GM23338 (cell line): ENCODE measurements at regions not wholly inside any gene's neighbourhood (a gene's known extent, or its start where the extent isn't known, plus 50 kb on each side); places are given as distances from the start of the nearest gene placed in this dataset.

Experiments used
- ATAC-seq: fragments of 200-7000 bp; cut with Tn5 transposase; 3 replicates; pipeline ENCODE4 v1.9.1; 2020
- DNase-seq: peaks from one replicate; pipeline ENCODE4 v3.0.0-alpha.2; 2015; ENCODE audit warnings: low spot score
- H2AFZ ChIP-seq: fragments of 200-600 bp; sonication (generic); 2 replicates; pipeline ENCODE4 v1.8.0; 2016; ENCODE audit warnings: antibody characterized with exemption, mild to moderate bottlenecking, moderate library complexity
- H3F3A ChIP-seq: fragments of 200-600 bp; sonication (generic); replicated peaks from 2 replicates; pipeline ENCODE4 v1.8.0; 2017; ENCODE audit warnings: antibody characterized with exemption, mixed run types, low read depth
- H3K27ac ChIP-seq: fragments of 200-600 bp; sonication (generic); 2 replicates; pipeline ENCODE4 v1.6.1; 2016; ENCODE audit warnings: low read depth
- H3K27me3 ChIP-seq: fragments of 200-600 bp; sonication (generic); 2 replicates; pipeline ENCODE4 v1.8.0; 2016; ENCODE audit warnings: mild to moderate bottlenecking, mixed run types, moderate library complexity; ENCODE audit not compliant: insufficient read depth
- H3K36me3 ChIP-seq: fragments of 200-600 bp; sonication (generic); 2 replicates; pipeline ENCODE4 v1.8.0; 2016; ENCODE audit warnings: mild to moderate bottlenecking; ENCODE audit not compliant: insufficient read depth
- H3K4me1 ChIP-seq: fragments of 200-600 bp; sonication (generic); 2 replicates; pipeline ENCODE4 v1.8.0; 2016; ENCODE audit warnings: mild to moderate bottlenecking, moderate library complexity; ENCODE audit not compliant: insufficient read depth
- H3K4me2 ChIP-seq: fragments of 200-600 bp; sonication (generic); 2 replicates; pipeline ENCODE4 v1.7.1; 2017; ENCODE audit warnings: mixed run types
- H3K4me3 ChIP-seq: fragments of 200-600 bp; sonication (generic); 2 replicates; pipeline ENCODE4 v1.6.1; 2016; ENCODE audit warnings: mixed run types
- H3K79me2 ChIP-seq: fragments of 200-600 bp; sonication (generic); replicated peaks from 2 replicates; pipeline ENCODE4 v1.8.0; 2017; ENCODE audit warnings: mild to moderate bottlenecking; ENCODE audit not compliant: insufficient read depth
- H3K9me2 ChIP-seq: fragments of 200-600 bp; sonication (generic); 2 replicates; pipeline ENCODE4 v1.8.0; 2017; ENCODE audit not compliant: insufficient read depth
- H4K20me1 ChIP-seq: fragments of 200-600 bp; sonication (generic); replicated peaks from 2 replicates; pipeline ENCODE4 v1.8.0; 2017; ENCODE audit warnings: mild to moderate bottlenecking; ENCODE audit not compliant: insufficient read depth
- H3K27ac Mint-ChIP-seq: 2 replicates; pipeline ENCODE4 v1.8.0; 2020; ENCODE audit warnings: inconsistent platforms, mild to moderate bottlenecking, moderate library complexity, mixed read lengths
- H3K27me3 Mint-ChIP-seq: 3 replicates; pipeline ENCODE4 v1.8.0; 2022; ENCODE audit warnings: low read depth, mild to moderate bottlenecking, moderate library complexity, mixed read lengths, inconsistent platforms; ENCODE audit not compliant: insufficient read depth, poor library complexity
- H3K36me3 Mint-ChIP-seq: 3 replicates; pipeline ENCODE4 v1.8.0; 2021; ENCODE audit warnings: low read depth, mild to moderate bottlenecking, inconsistent platforms, moderate library complexity, mixed read lengths
- H3K4me1 Mint-ChIP-seq: 3 replicates; pipeline ENCODE4 v1.8.0; 2020; ENCODE audit warnings: mild to moderate bottlenecking, inconsistent platforms, mixed read lengths
- H3K4me3 Mint-ChIP-seq: 3 replicates; pipeline ENCODE4 v1.8.0; 2021; ENCODE audit warnings: moderate library complexity, mild to moderate bottlenecking, inconsistent platforms, mixed read lengths
- H3K9me3 Mint-ChIP-seq: 3 replicates; pipeline ENCODE4 v1.8.0; 2020; ENCODE audit warnings: moderate library complexity, mild to moderate bottlenecking, inconsistent platforms, mixed read lengths
- CREB1 ChIP-seq: fragments of 250-450 bp; sonication (Bioruptor Pico); IDR thresholded peaks from 2 replicates; pipeline ENCODE4 v1.5.0; 2020; ENCODE audit warnings: low read depth, mild to moderate bottlenecking, moderate library complexity
- CTCF ChIP-seq, 2 experiments: fragments of 200-600 bp in 1 of 2; sonication (generic) in 1 of 2; conservative IDR thresholded peaks; 2 replicates each; pipeline versions ENCODE4 v1.5.1 to v1.6.1; 2016 to 2017; ENCODE audit warnings: antibody characterized with exemption in 2 of 2, low read depth in 2 of 2, mild to moderate bottlenecking in 2 of 2, moderate library complexity in 1 of 2
- ETS1 ChIP-seq: IDR thresholded peaks from 2 replicates; pipeline ENCODE4 v1.6.1; 2016; ENCODE audit warnings: antibody characterized with exemption
- EZH2 ChIP-seq: fragments of 200-600 bp; sonication (generic); IDR thresholded peaks from one replicate; pipeline ENCODE4 v1.8.0; 2017; ENCODE audit warnings: antibody characterized with exemption, mild to moderate bottlenecking, low read depth; ENCODE audit not compliant: unreplicated experiment
- EZH2phosphoT487 ChIP-seq: fragments of 200-600 bp; sonication (generic); IDR thresholded peaks from one replicate; pipeline ENCODE4 v1.8.1; 2018; ENCODE audit warnings: antibody characterized with exemption; ENCODE audit not compliant: unreplicated experiment
- JUNB ChIP-seq: IDR thresholded peaks from one replicate; pipeline ENCODE4 v1.6.1; 2016; ENCODE audit warnings: antibody characterized with exemption; ENCODE audit not compliant: unreplicated experiment
- NANOG ChIP-seq: IDR thresholded peaks from 2 replicates; pipeline ENCODE4 v1.6.1; 2016; ENCODE audit warnings: antibody characterized with exemption, borderline replicate concordance
- POLR2AphosphoS5 ChIP-seq: IDR thresholded peaks from 2 replicates; pipeline ENCODE4 v1.6.1; 2016; ENCODE audit warnings: antibody characterized with exemption, low read depth
- REST ChIP-seq: IDR thresholded peaks from one replicate; pipeline ENCODE4 v1.6.1; 2018; ENCODE audit warnings: antibody characterized with exemption; ENCODE audit not compliant: unreplicated experiment
- STAT1 ChIP-seq: IDR thresholded peaks from one replicate; pipeline ENCODE4 v1.6.1; 2016; ENCODE audit warnings: antibody characterized with exemption; ENCODE audit not compliant: unreplicated experiment
- ZNF114 ChIP-seq: fragments of 250-450 bp; sonication (Bioruptor Pico); IDR thresholded peaks from 2 replicates; pipeline ENCODE4 v1.5.0; 2020; ENCODE audit warnings: mild to moderate bottlenecking, moderate library complexity
- ZNF331 ChIP-seq: fragments of 250-450 bp; sonication (Bioruptor Pico); IDR thresholded peaks from 2 replicates; pipeline ENCODE4 v1.5.0; 2020; ENCODE audit warnings: low read depth, mild to moderate bottlenecking, moderate library complexity
- ZNF462 ChIP-seq: fragments of 250-450 bp; sonication (Bioruptor Pico); IDR thresholded peaks from 2 replicates; pipeline ENCODE4 v1.5.0; 2020; ENCODE audit warnings: mild to moderate bottlenecking, moderate library complexity

GRCh38 chr6:40180271-40180670, 246.0 kb upstream of the MOCS1 start (continued):
- TF ChIP-seq ZNF331 (CRISPR knock-in tag) (no peak), ZNF114 (CRISPR knock-in tag) (no peak)

GRCh38 chr6:40179496-40179895, 245.2 kb upstream of the MOCS1 start:
- Mint-ChIP-seq H3K27me3 (peaks cover 8% of the 10 kb centered on the region), H3K4me3 (no peak overlapping the region), H3K36me3 (peaks cover 30% of the 10 kb centered on the region), H3K9me3 (peaks cover 35% of the 10 kb centered on the region), H3K4me1 (peaks cover 22% of the 10 kb centered on the region), H3K27ac (no peak overlapping the region)
- DNase-seq (no peak), ATAC-seq (no peak)
- H3K4me1 ChIP-seq: peaks cover 10% of the 10 kb centered on the region
- no peaks in the 10 kb centered on the region for H3K79me2 ChIP-seq
- H3K4me2 ChIP-seq: no peak overlapping the region
- H4K20me1 ChIP-seq: no peaks in the 10 kb centered on the region
- H2AFZ ChIP-seq: no peak overlapping the region
- H3K36me3 ChIP-seq: peaks cover 11% of the 10 kb centered on the region; the same call in 1 of the 2 replicates
- peaks cover 6% of the 10 kb centered on the region; the same call in 1 of the 2 replicates for H3K9me2 ChIP-seq
- H3F3A ChIP-seq: no peaks in the 10 kb centered on the region
- no peak overlapping the region for H3K4me3 ChIP-seq
- no peaks in the 10 kb centered on the region for H3K27me3 ChIP-seq
- no peak overlapping the region for H3K27ac ChIP-seq
- no peak for TF ChIP-seq EZH2phosphoT487
- TF ChIP-seq ETS1: no peak
- no peak for TF ChIP-seq POLR2AphosphoS5
- no peak for TF ChIP-seq EZH2
- TF ChIP-seq ZNF462 (CRISPR knock-in tag): no peak
- no peak for TF ChIP-seq REST
- TF ChIP-seq NANOG: no peak
- no peak for TF ChIP-seq CTCF (conservative IDR thresholded peaks at IDR 0.05; ENCODE audit: low read depth in 2 of 2)
- no peak for TF ChIP-seq ZNF114 (CRISPR knock-in tag)
- TF ChIP-seq CREB1: no peak
- TF ChIP-seq ZNF331 (CRISPR knock-in tag): no peak
- no peak for TF ChIP-seq STAT1
- no peak for TF ChIP-seq JUNB
